ENCODE measurements at regions not wholly inside any gene's neighbourhood (a gene's known extent, or its start where the extent isn't known, plus 50 kb on each side); places are given as distances from the start of the nearest gene placed in this dataset.

GRCh38 chr4:52311464-52312125, 260.5 kb downstream of the SPATA18 start:
- TF ChIP-seq CTCF (IDR thresholded peaks at IDR 0.05), result no peak
- no peak for TF ChIP-seq ZFX (IDR thresholded peaks at IDR 0.05; ENCODE audit: borderline replicate concordance)
- no peak overlapping the region for H3K27ac ChIP-seq

- TF ChIP-seq ZFX (IDR thresholded peaks at IDR 0.05; ENCODE audit: borderline replicate concordance) (no peak), CTCF (IDR thresholded peaks at IDR 0.05) (no peak)
- H3K27ac ChIP-seq, result no peak overlapping the region
Observed at GRCh38 chr4:52312722-52313121, 261.6 kb downstream of the SPATA18 start.

- H3K27ac ChIP-seq, result no peak overlapping the region
- no peak for TF ChIP-seq ZFX (IDR thresholded peaks at IDR 0.05; ENCODE audit: borderline replicate concordance)
- no peak for TF ChIP-seq CTCF (IDR thresholded peaks at IDR 0.05)
Observed at GRCh38 chr4:52317361-52317879, 266.3 kb downstream of the SPATA18 start.

- TF ChIP-seq ZFX (IDR thresholded peaks at IDR 0.05; ENCODE audit: borderline replicate concordance) (no peak), CTCF (IDR thresholded peaks at IDR 0.05) (no peak)
- no peak overlapping the region for H3K27ac ChIP-seq
Observed at GRCh38 chr4:52317981-52318380, 266.9 kb downstream of the SPATA18 start.

- H3K27ac ChIP-seq, result no peak overlapping the region
- TF ChIP-seq CTCF (IDR thresholded peaks at IDR 0.05), result no peak
- TF ChIP-seq ZFX (IDR thresholded peaks at IDR 0.05; ENCODE audit: borderline replicate concordance), result no peak
Observed at GRCh38 chr4:52329894-52330293, 278.8 kb downstream of the SPATA18 start.

DNA sequence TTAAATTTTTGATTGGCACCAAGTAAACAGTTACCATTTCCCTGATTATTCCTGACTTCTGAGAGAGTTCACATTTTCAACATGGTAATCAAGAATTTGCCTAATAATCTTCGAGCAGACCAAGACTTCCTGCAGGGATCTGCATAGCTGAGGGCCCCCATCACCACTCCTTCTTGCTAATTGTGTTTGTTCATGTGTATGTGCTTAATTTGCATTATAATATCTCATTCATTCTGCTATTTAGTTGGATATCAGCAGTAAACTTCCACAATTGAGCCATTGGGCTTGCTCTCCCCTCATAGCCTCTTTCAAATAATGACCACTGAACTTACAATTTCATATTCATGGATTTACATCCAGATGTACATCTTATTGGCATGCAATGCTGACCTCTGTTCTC, 292.5 kb downstream of the SPATA18 start:
- no peak for TF ChIP-seq ZFX (IDR thresholded peaks at IDR 0.05; ENCODE audit: borderline replicate concordance)
- no peak for TF ChIP-seq CTCF (IDR thresholded peaks at IDR 0.05)
- H3K27ac ChIP-seq, result no peak overlapping the region

DNA sequence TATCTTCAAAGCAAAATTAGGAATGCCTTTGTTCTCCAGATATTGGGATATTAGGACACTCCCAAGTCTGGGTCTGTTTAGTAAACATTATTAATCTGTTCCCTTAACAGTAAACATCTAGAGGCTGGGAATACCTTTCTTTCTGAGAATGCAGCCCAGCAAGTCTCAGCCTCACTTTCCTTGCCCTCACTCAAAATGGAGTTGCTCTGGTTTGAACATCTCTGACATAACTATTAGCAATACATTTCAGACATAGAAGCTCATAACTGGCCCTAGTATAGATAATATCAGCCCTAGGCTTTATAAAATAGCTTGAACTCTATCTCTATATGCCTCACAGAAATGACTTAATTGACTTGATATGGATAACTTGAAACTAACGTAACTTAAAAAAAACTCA, 299.8 kb downstream of the SPATA18 start:
- TF ChIP-seq ZFX (IDR thresholded peaks at IDR 0.05; ENCODE audit: borderline replicate concordance), result no peak
- no peak for TF ChIP-seq CTCF (IDR thresholded peaks at IDR 0.05)
- H3K27ac ChIP-seq, result no peak overlapping the region
